ENCODE measurements at regions not wholly inside any gene's neighbourhood (a gene's known extent, or its start where the extent isn't known, plus 50 kb on each side); places are given as distances from the start of the nearest gene placed in this dataset.

DNA sequence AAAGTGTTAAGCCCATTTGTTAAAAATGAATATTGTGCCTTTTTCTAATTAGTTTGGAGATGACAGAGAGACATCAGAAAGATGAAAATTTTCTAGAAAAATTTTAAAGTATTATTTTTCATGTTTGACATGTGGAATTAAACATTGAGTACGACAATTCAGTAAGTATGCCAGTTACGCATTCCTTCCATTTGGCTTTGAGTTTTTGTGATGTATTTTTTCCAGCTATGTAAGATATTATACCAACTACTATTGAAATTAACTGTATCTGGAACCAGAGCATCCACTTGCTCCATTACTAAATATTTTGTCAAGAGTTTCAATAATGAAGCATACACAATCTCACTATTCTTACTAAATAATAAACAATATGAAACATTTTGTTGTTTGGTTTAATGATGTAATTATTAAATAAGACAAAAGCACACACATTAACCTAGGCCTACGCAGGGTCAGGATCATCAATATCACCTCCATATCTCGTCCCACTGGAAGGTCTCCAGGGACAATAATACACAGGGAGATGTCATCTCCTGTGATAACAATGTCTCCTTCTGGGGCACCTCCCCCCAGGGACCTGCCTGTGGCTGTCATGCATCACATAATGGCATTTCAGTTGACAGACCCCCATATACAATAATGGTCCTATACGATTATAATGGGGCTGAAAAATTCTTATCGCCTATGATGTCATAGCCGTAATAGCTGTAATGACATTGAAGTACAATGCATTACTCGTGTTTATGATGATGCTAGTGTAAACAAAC is 274.1 kb downstream of the REEP3 start:
- H3K27me3 ChIP-seq (ENCODE audit: insufficient read depth), result no peaks in the 10 kb centered on the region
- H3K36me3 ChIP-seq (ENCODE audit: insufficient read depth), result no peaks in the 10 kb centered on the region
- H3K4me1 ChIP-seq (ENCODE audit: insufficient read depth), result peaks cover 10% of the 10 kb centered on the region; the same call in 1 of the 2 replicates
- DNase-seq (ENCODE audit: low spot score) (no peak), ATAC-seq (no peak)
- H3K4me3 ChIP-seq, result no peak overlapping the region
- no peak for TF ChIP-seq CREB1 (CRISPR knock-in tag; IDR thresholded peaks at IDR 0.05; ENCODE audit: low read depth)
- no peak for TF ChIP-seq JUNB (IDR thresholded peaks at IDR 0.05; ENCODE audit: unreplicated experiment)
- no peak for TF ChIP-seq EZH2 (IDR thresholded peaks at IDR 0.05; ENCODE audit: low read depth, unreplicated experiment)
- no peak for TF ChIP-seq ZNF114 (CRISPR knock-in tag; IDR thresholded peaks at IDR 0.05)
- TF ChIP-seq POLR2AphosphoS5 (IDR thresholded peaks at IDR 0.05; ENCODE audit: low read depth), result no peak
- TF ChIP-seq, protein P1, sequence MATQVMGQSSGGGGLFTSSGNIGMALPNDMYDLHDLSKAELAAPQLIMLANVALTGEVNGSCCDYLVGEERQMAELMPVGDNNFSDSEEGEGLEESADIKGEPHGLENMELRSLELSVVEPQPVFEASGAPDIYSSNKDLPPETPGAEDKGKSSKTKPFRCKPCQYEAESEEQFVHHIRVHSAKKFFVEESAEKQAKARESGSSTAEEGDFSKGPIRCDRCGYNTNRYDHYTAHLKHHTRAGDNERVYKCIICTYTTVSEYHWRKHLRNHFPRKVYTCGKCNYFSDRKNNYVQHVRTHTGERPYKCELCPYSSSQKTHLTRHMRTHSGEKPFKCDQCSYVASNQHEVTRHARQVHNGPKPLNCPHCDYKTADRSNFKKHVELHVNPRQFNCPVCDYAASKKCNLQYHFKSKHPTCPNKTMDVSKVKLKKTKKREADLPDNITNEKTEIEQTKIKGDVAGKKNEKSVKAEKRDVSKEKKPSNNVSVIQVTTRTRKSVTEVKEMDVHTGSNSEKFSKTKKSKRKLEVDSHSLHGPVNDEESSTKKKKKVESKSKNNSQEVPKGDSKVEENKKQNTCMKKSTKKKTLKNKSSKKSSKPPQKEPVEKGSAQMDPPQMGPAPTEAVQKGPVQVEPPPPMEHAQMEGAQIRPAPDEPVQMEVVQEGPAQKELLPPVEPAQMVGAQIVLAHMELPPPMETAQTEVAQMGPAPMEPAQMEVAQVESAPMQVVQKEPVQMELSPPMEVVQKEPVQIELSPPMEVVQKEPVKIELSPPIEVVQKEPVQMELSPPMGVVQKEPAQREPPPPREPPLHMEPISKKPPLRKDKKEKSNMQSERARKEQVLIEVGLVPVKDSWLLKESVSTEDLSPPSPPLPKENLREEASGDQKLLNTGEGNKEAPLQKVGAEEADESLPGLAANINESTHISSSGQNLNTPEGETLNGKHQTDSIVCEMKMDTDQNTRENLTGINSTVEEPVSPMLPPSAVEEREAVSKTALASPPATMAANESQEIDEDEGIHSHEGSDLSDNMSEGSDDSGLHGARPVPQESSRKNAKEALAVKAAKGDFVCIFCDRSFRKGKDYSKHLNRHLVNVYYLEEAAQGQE (IDR thresholded peaks at IDR 0.05; ENCODE audit: unreplicated experiment), result no peak
- H3K27me3 Mint-ChIP-seq (ENCODE audit: insufficient read depth, low read depth, poor library complexity), result no peaks in the 10 kb centered on the region
- no peaks in the 10 kb centered on the region for H4K20me1 ChIP-seq (replicated peaks; ENCODE audit: insufficient read depth)
- peaks cover 15% of the 10 kb centered on the region for H3K4me1 Mint-ChIP-seq
- H3K9me2 ChIP-seq (ENCODE audit: insufficient read depth), result no peaks in the 10 kb centered on the region
- H3K9me3 Mint-ChIP-seq, result no peaks in the 10 kb centered on the region
- H3K4me3 Mint-ChIP-seq, result no peak overlapping the region
- H3F3A ChIP-seq (replicated peaks; ENCODE audit: low read depth), result no peaks in the 10 kb centered on the region
- no peak overlapping the region for H3K27ac ChIP-seq (ENCODE audit: low read depth)
- no peak overlapping the region for H2AFZ ChIP-seq
- H3K79me2 ChIP-seq (replicated peaks; ENCODE audit: insufficient read depth), result no peaks in the 10 kb centered on the region
- H3K4me2 ChIP-seq, result no peak overlapping the region
- no peaks in the 10 kb centered on the region for H3K36me3 Mint-ChIP-seq (ENCODE audit: low read depth)
- H3K27ac Mint-ChIP-seq, result no peak overlapping the region

DNA sequence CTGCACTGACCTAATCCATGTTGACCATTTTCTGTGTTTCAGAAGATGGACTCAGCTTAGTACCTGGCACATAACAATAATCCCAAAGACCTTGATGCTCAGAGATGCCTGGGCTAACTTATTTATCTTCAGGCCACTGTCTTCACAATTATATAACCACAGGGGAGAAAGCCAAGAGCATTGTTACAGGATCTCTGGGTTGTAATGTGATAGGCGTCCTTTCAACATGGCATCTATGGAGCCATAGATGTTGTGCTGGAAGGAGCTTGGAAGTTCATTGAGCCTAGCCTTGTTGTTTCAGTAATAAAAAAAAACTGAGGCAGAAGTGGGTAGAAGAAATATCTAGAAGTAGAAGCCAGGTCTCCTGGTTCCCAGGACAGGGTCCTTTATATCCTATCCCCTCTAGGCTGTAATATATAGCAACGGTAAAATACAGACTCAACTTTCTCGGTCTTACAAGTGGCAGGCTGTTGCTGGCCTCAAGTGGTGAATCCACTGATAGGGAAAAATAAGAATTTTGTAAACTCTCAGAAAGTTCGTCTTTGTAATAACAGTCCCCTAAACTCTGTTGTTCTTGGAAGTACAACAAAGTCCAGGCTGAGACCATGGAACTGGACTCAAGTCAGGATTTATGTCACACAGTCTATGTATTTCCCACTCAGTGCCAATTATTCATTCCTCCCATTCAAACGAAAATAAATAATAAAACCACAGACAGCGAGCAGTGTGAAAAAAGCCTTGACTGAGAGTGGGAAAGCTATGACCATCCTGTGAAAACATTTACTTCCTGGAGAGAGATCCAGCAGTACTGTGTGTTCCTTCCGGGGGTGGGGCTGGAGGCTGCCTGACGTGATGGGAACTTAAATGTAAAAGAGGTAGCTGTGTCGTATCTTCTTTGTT is 277.6 kb downstream of the REEP3 start:
- H3K4me3 ChIP-seq, result no peak overlapping the region
- no peaks in the 10 kb centered on the region for H3K27me3 ChIP-seq (ENCODE audit: insufficient read depth)
- no peak overlapping the region for H3K27ac ChIP-seq (ENCODE audit: low read depth)
- H3K36me3 ChIP-seq (ENCODE audit: insufficient read depth), result no peaks in the 10 kb centered on the region
- Mint-ChIP-seq H3K27me3 (ENCODE audit: insufficient read depth, low read depth, poor library complexity) (no peaks in the 10 kb centered on the region), H3K4me1 (peaks cover 15% of the 10 kb centered on the region), H3K27ac (no peak overlapping the region), H3K36me3 (ENCODE audit: low read depth) (no peaks in the 10 kb centered on the region), H3K9me3 (no peaks in the 10 kb centered on the region), H3K4me3 (no peak overlapping the region)
- H3K4me2 ChIP-seq, result peak overlapping the region; percentile 36
- H3K4me1 ChIP-seq (ENCODE audit: insufficient read depth), result peaks cover 10% of the 10 kb centered on the region; the same call in 1 of the 2 replicates
- DNase-seq (ENCODE audit: low spot score), result peak; percentile 26
- ATAC-seq, result peak; percentile 54
- TF ChIP-seq, protein P2, sequence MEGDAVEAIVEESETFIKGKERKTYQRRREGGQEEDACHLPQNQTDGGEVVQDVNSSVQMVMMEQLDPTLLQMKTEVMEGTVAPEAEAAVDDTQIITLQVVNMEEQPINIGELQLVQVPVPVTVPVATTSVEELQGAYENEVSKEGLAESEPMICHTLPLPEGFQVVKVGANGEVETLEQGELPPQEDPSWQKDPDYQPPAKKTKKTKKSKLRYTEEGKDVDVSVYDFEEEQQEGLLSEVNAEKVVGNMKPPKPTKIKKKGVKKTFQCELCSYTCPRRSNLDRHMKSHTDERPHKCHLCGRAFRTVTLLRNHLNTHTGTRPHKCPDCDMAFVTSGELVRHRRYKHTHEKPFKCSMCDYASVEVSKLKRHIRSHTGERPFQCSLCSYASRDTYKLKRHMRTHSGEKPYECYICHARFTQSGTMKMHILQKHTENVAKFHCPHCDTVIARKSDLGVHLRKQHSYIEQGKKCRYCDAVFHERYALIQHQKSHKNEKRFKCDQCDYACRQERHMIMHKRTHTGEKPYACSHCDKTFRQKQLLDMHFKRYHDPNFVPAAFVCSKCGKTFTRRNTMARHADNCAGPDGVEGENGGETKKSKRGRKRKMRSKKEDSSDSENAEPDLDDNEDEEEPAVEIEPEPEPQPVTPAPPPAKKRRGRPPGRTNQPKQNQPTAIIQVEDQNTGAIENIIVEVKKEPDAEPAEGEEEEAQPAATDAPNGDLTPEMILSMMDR (conservative IDR thresholded peaks at IDR 0.05; ENCODE audit: low read depth in 2 of 2), result 0 out of 4 replicates have a peak, but pooled peaks of 1 of the 2 experiments have one; percentile 15
- TF ChIP-seq ZNF114 (CRISPR knock-in tag; IDR thresholded peaks at IDR 0.05), result no peak
- H3K79me2 ChIP-seq (replicated peaks; ENCODE audit: insufficient read depth), result no peaks in the 10 kb centered on the region
- peak overlapping the region; percentile 23 for H2AFZ ChIP-seq
- no peaks in the 10 kb centered on the region for H4K20me1 ChIP-seq (replicated peaks; ENCODE audit: insufficient read depth)
- H3F3A ChIP-seq (replicated peaks; ENCODE audit: low read depth), result no peaks in the 10 kb centered on the region
- H3K9me2 ChIP-seq (ENCODE audit: insufficient read depth), result no peaks in the 10 kb centered on the region
